SK-N-SH treated with all-trans-retinoic acid at 6 μM for 48 hours (cell line): ENCODE measurements at regions not wholly inside any gene's neighbourhood (a gene's known extent, or its start where the extent isn't known, plus 50 kb on each side); places are given as distances from the start of the nearest gene placed in this dataset.

Experiments used
- PPARA ChIP-seq: fragments of 250-450 bp; sonication (Bioruptor Pico); IDR thresholded peaks from 2 replicates; pipeline ENCODE4 v1.5.0; 2020; ENCODE audit warnings: mild to moderate bottlenecking, borderline replicate concordance
- ZC3H10 ChIP-seq: fragments of 250-450 bp; sonication (Bioruptor Pico); IDR thresholded peaks from 2 replicates; pipeline ENCODE4 v1.5.1; 2021; ENCODE audit warnings: mild to moderate bottlenecking, moderate library complexity
- ZFP3 ChIP-seq: fragments of 250-450 bp; sonication (Bioruptor Pico); IDR thresholded peaks from 2 replicates; pipeline ENCODE4 v1.5.0; 2020; ENCODE audit warnings: mild to moderate bottlenecking, moderate library complexity
- ZFP30 ChIP-seq: fragments of 450-650 bp; formaldehyde crosslinking; IDR thresholded peaks from 2 replicates; pipeline ENCODE4 v1.5.0; 2022; ENCODE audit warnings: mild to moderate bottlenecking, moderate library complexity
- ZNF70 ChIP-seq: fragments of 450-650 bp; formaldehyde crosslinking; IDR thresholded peaks from 2 replicates; pipeline ENCODE4 v1.5.0; 2020; ENCODE audit warnings: mild to moderate bottlenecking, moderate library complexity
- TF ChIP-seq, protein P1 (sequence below): fragments of 250-450 bp; sonication (Bioruptor Pico); IDR thresholded peaks from 2 replicates; pipeline ENCODE4 v1.5.1; 2020; ENCODE audit warnings: low read depth, mild to moderate bottlenecking, moderate library complexity
- TF ChIP-seq, protein P2 (sequence below): fragments of 250-450 bp; sonication (Bioruptor Pico); IDR thresholded peaks from 2 replicates; pipeline ENCODE4 v1.8.0; 2020; ENCODE audit warnings: mild to moderate bottlenecking, moderate library complexity, borderline replicate concordance

DNA sequence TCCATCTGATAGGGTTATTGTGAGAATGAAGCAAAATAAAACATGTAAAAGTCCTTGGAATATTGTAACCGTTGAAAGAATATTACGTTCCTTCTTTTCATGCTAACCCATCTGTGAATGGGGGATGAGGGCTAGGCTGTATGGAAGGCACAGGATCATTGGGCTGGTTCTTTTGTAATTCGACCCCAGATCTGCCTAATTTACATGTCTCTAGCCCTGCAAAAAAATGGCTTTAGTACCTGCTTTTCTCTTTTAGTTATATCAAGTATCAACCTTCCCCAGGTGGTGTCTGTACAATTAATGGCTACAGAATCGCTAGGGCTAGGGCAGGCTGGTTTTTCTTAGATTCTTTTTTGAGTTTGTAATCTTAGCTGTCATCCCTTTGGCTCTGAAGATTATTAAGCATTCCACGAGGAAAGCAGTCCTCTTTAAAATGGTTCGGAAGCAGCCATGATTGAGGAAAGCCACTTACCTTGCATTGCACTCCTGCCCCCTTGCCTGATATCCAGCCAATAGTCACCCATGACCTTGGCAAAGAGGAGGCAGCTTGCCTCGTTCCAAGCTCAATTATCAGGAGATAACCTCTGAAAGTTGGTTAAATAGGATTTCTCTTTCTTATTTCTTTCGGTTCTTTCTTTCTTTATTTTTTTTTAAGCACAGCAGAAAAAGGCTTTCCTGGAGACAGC lies 153.9 kb upstream of the ZKSCAN2 start:
- TF ChIP-seq ZFP30 (CRISPR knock-in tag) (no peak), PPARA (CRISPR knock-in tag) (no peak), ZC3H10 (no peak), ZNF70 (CRISPR knock-in tag) (no peak), ZFP3 (no peak)
- TF ChIP-seq, protein P1, sequence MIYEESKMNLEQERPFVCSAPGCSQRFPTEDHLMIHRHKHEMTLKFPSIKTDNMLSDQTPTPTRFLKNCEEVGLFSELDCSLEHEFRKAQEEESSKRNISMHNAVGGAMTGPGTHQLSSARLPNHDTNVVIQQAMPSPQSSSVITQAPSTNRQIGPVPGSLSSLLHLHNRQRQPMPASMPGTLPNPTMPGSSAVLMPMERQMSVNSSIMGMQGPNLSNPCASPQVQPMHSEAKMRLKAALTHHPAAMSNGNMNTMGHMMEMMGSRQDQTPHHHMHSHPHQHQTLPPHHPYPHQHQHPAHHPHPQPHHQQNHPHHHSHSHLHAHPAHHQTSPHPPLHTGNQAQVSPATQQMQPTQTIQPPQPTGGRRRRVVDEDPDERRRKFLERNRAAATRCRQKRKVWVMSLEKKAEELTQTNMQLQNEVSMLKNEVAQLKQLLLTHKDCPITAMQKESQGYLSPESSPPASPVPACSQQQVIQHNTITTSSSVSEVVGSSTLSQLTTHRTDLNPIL (CRISPR knock-in tag): no peak
- TF ChIP-seq, protein P2, sequence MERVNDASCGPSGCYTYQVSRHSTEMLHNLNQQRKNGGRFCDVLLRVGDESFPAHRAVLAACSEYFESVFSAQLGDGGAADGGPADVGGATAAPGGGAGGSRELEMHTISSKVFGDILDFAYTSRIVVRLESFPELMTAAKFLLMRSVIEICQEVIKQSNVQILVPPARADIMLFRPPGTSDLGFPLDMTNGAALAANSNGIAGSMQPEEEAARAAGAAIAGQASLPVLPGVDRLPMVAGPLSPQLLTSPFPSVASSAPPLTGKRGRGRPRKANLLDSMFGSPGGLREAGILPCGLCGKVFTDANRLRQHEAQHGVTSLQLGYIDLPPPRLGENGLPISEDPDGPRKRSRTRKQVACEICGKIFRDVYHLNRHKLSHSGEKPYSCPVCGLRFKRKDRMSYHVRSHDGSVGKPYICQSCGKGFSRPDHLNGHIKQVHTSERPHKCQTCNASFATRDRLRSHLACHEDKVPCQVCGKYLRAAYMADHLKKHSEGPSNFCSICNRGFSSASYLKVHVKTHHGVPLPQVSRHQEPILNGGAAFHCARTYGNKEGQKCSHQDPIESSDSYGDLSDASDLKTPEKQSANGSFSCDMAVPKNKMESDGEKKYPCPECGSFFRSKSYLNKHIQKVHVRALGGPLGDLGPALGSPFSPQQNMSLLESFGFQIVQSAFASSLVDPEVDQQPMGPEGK (CRISPR knock-in tag): no peak
